Keratinocyte (primary cell): ENCODE measurements at regions not wholly inside any gene's neighbourhood (a gene's known extent, or its start where the extent isn't known, plus 50 kb on each side); places are given as distances from the start of the nearest gene placed in this dataset.

Experiments
- EZH2 ChIP-seq: IDR thresholded peaks from one replicate; pipeline ENCODE4 v1.6.1; 2012; ENCODE audit warnings: inconsistent platforms, mild to moderate bottlenecking, low read length, moderate library complexity
- TF ChIP-seq, protein P1 (sequence below), 3 experiments: IDR thresholded peaks in 1 of 3; conservative IDR thresholded peaks in 1 of 3; optimal IDR thresholded peaks in 1 of 3; 2 replicates in 2 of 3; 3 replicates in 1 of 3; pipeline versions ENCODE3 to v1.5.1; 2011; ENCODE audit warnings: low read length in 3 of 3, mild to moderate bottlenecking in 3 of 3, moderate library complexity in 2 of 3, control low read depth in 1 of 3, inconsistent platforms in 1 of 3; ENCODE audit not compliant: insufficient read depth in 2 of 3; ENCODE audit errors: extremely low read depth in 1 of 3

DNA sequence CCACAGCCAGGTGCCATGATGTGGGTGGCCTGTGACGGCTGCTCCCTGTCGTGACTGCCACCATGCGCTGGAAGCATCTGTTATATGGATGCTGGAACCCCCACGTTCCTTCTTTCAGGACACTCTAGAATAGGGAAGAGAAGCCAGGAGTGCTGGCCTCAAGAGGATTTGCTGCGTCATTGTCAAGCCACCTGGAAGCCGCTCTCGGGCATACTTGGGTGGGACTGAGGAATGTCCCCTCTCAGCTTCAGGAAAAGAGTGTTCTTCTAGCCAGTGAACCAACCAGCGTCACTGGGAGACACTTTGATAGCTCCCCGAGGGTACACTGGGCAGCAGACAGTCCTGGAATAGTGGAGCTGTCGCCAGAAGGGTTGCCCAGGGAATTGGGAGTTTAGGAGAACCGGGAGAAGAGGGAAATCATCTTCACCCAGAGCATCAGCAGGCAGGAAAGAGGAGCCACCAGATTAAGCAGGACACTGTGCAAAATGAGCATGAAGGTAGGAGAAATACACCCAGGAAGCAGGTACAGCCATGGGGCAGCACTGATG, 130.8 kb upstream of the SASH1 start:
- TF ChIP-seq, protein P1, sequence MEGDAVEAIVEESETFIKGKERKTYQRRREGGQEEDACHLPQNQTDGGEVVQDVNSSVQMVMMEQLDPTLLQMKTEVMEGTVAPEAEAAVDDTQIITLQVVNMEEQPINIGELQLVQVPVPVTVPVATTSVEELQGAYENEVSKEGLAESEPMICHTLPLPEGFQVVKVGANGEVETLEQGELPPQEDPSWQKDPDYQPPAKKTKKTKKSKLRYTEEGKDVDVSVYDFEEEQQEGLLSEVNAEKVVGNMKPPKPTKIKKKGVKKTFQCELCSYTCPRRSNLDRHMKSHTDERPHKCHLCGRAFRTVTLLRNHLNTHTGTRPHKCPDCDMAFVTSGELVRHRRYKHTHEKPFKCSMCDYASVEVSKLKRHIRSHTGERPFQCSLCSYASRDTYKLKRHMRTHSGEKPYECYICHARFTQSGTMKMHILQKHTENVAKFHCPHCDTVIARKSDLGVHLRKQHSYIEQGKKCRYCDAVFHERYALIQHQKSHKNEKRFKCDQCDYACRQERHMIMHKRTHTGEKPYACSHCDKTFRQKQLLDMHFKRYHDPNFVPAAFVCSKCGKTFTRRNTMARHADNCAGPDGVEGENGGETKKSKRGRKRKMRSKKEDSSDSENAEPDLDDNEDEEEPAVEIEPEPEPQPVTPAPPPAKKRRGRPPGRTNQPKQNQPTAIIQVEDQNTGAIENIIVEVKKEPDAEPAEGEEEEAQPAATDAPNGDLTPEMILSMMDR (optimal IDR thresholded peaks at IDR 0.05 in 1 of 3, IDR thresholded peaks at IDR 0.05 in 1 of 3, conservative IDR thresholded peaks at IDR 0.05 in 1 of 3; ENCODE audit: extremely low read depth in 1 of 3, insufficient read depth in 2 of 3, low read length in 3 of 3): no peak
- no peak for TF ChIP-seq EZH2
